ENCODE measurements at regions not wholly inside any gene's neighbourhood (a gene's known extent, or its start where the extent isn't known, plus 50 kb on each side); places are given as distances from the start of the nearest gene placed in this dataset.
A peak's percentile ranks its signal among the peaks of the same experiment; 100 is the strongest.

- DNase-seq (ENCODE audit: low spot score in 2 of 2), result no peak
- FAIRE-seq, result no peak
Measured at GRCh38 chr14:42140831-42141279, 534.2 kb downstream of the LRFN5 start.

GRCh38 chr14:42140001-42140400 lies 533.3 kb downstream of the LRFN5 start:
- DNase-seq (ENCODE audit: low spot score in 2 of 2), result no peak
- no peak for FAIRE-seq

- DNase-seq (ENCODE audit: low spot score in 2 of 2), result no peak
- FAIRE-seq, result no peak
Measured at GRCh38 chr14:42138406-42138805, 531.7 kb downstream of the LRFN5 start.

GRCh38 chr14:42130815-42131214 lies 524.1 kb downstream of the LRFN5 start:
- DNase-seq (ENCODE audit: low spot score in 2 of 2) (no peak), FAIRE-seq (no peak)

DNA sequence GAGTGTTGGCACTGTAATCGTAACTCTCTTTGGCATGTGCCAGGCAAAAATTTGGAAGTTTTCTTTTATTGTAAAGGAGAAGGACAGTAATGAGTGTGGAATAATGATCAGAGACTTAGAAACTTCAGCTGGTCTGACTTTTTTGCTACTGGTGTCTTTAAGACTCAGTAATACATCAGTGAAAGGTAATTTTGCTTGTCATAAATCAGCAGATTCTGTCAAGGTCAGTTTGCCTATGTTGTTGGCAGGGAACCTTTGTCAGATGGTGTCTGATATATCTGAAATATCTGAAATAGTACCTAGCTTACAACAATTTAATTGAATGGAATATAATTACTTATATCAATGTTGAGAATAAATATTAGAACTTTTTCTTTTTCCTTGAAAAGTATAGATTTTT lies 516.9 kb downstream of the LRFN5 start:
- DNase-seq (ENCODE audit: low spot score in 2 of 2) (no peak), FAIRE-seq (no peak)

DNA sequence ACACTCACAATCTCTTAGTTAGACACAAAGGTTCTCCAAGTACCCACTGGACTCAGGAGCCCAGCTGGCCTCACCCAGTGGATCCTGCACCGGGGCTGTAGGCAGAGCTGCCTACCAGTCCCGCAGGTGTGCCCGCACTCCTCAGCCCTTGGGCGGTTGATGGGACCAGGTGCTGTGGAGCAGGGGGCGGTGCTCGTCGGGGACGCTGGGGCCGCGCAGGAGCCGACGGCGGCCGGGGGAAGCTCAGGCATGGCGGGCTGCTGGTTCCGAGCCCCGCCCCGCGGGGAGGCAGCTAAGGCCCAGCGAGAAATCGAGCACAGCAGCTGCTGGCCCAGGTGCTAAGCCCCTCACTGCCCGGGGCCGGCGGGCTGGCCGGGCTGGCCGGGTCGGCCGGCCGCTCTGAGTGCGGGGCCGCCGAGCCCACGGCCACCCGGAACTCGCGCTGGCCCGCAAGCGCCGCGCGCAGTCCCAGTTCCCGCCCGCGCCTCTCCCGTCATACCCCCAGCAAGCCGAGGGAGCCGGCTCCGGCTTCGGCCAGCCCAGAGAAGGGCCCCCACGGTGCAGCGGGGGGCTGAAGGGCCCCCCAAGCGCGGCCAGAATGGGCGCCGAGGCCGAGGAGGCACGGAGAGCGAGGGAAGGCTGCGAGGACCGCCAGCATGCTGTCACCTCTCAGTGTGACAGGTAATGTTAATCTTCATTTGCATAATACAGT lies 506.8 kb downstream of the LRFN5 start:
- FAIRE-seq (no peak), DNase-seq (ENCODE audit: low spot score in 2 of 2) (no peak)

DNA sequence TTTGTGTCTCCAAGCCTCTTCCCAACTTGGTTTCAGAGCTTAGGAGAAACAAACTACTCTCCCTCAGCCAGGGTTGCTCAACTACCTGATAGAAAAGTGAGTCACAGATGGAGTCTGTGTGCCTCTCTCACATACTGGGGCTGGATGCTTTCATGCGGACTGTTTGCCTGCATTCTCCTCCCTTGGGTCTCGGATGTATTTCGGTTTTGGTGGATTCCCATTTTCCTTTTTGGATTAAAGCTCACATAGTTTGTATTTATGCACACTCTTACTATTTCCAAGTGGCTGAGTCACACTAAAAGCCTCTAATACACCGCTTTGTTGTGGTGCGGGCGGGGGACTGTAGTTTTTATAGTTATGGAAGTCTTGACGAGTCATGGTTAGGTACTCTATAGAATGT lies 505.4 kb downstream of the LRFN5 start:
- DNase-seq (ENCODE audit: low spot score in 2 of 2), result no peak
- no peak for FAIRE-seq

- no peak for FAIRE-seq
Measured at GRCh38 chr14:42111355-42111754, 504.7 kb downstream of the LRFN5 start.

GRCh38 chr14:42110167-42110566 lies 503.5 kb downstream of the LRFN5 start:
- FAIRE-seq, result no peak
- DNase-seq (ENCODE audit: low spot score in 2 of 2), result no peak

More at GRCh38 chr14:42111355-42111754, 504.7 kb downstream of the LRFN5 start:
- no peak for DNase-seq (ENCODE audit: low spot score in 2 of 2)

DNA sequence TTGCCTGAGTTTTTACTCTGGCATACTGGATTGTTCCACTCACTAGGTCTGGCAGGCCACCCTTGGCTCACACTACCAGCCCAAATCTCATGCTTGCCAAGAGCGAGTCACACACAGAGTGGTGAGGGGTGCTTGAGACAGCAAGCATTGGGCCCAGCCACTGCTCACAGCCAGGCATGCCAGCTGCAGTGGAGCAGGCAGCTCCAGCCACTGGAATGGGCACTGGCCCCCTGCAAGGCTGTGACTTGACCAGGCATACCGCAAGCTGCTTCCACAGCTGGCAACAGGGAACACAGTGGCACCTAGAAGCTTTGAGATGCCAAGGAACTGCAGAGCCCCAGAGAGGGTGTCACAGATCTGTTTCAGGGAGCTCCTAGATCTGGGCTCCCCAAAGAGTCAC lies 488.5 kb downstream of the LRFN5 start:
- no peak for DNase-seq (ENCODE audit: low spot score in 2 of 2)
- no peak for FAIRE-seq

DNA sequence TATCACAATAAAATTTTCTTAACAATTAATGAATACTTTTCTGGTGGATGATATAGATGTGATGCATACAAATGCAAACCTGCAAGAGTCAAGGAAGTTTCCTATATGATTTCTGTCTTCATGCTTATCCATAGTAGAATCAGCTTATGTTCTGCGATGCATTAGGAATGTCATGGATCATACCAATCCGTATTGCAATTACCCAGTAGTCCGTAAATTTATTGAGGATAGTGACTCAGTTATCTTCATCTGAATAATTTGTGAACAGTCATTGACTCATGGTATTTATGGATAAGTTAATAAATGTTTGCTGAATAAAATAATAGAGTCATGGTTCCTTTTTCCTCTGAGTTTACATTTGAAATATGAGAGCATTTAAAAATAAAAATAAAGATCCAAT lies 483.4 kb downstream of the LRFN5 start:
- DNase-seq (ENCODE audit: low spot score in 2 of 2) (no peak), FAIRE-seq (no peak)

- FAIRE-seq (no peak), DNase-seq (ENCODE audit: low spot score in 2 of 2) (no peak)
Measured at GRCh38 chr14:42079911-42080310, 473.2 kb downstream of the LRFN5 start.

GRCh38 chr14:42078345-42078744 lies 471.7 kb downstream of the LRFN5 start:
- DNase-seq (ENCODE audit: low spot score in 2 of 2) (no peak), FAIRE-seq (no peak)

DNA sequence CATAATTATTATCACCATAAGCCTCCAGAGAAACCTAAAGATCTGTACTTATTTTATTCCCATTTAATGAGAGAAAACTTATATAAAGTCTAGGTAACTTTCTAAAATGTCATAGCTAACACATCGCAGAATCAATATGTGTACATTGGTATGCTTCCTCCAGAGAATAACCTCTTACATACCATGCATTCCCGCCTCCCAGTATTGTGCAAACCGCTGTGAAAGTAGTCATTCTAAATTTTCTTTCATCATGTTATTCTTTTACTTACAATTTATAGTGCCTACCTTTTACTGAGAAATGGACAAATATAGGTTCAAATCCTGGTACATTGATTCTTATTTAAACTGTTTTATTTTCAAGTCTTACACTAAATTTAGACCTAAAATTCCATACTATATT lies 463.4 kb downstream of the LRFN5 start:
- DNase-seq (ENCODE audit: low spot score in 2 of 2) (no peak), FAIRE-seq (no peak)

GRCh38 chr14:42057111-42057510 lies 450.4 kb downstream of the LRFN5 start:
- no peak for DNase-seq (ENCODE audit: low spot score in 2 of 2)
- no peak for FAIRE-seq

DNA sequence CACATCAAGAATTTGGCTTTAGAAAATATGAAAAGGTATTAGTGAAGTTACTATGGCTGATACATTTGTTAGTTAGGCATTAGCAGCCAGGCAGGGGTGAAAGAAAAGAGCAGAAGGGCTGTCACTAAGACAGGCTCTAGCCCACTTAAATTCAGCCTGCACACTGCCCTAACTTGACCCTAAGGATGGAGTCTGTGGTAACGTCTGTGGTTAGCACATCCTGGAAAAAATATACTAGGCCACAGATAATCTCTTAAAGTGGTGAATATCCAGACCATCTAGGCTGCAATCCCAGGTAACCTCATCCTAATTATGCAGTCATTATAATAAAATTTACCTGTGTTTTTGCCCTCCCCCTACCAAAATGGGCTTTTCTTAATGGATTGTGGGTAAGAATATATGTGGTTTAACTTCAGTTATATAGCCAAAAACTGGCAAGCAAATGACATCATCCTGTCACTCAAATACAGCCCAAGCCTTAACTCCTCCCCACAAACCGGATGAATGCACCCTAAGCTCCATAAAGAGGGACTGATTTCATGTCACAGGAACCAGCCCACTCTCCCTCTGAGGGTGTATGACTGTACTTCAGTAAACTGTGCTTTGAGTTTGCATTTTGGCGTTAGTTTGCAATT lies 440.9 kb downstream of the LRFN5 start:
- DNase-seq (ENCODE audit: low spot score in 2 of 2) (no peak), FAIRE-seq (no peak)

- no peak for DNase-seq (ENCODE audit: low spot score in 2 of 2)
- FAIRE-seq, result no peak
Measured at GRCh38 chr14:42045383-42045782, 438.7 kb downstream of the LRFN5 start.

- no peak for FAIRE-seq
- no peak for DNase-seq (ENCODE audit: low spot score in 2 of 2)
Measured at GRCh38 chr14:42028607-42029006, 421.9 kb downstream of the LRFN5 start.

GRCh38 chr14:42027271-42027670 lies 420.6 kb downstream of the LRFN5 start:
- FAIRE-seq (no peak), DNase-seq (ENCODE audit: low spot score in 2 of 2) (no peak)

- no peak for DNase-seq (ENCODE audit: low spot score in 2 of 2)
- FAIRE-seq, result peak; percentile 31
Measured at GRCh38 chr14:42023452-42023851, 416.8 kb downstream of the LRFN5 start.

DNA sequence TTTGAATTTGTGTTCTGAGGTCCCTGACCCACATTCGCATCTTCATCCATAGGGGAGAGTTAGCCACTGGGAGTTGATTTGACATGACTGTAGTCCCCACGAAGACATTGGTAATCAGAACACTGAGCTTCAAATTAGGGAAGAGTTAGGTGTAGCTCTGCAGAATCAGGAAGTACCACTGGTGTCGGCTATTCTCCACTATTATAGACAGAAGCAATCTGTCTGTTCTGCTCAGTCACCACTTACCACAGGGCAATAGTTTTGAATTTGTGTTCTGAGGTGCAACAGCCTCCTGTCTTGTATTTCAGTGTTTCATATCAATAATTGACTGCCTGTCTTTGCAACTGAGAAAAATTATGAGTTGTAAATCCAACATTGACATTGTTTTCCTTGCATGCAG lies 407.6 kb downstream of the LRFN5 start:
- no peak for FAIRE-seq
- no peak for DNase-seq (ENCODE audit: low spot score in 2 of 2)

DNA sequence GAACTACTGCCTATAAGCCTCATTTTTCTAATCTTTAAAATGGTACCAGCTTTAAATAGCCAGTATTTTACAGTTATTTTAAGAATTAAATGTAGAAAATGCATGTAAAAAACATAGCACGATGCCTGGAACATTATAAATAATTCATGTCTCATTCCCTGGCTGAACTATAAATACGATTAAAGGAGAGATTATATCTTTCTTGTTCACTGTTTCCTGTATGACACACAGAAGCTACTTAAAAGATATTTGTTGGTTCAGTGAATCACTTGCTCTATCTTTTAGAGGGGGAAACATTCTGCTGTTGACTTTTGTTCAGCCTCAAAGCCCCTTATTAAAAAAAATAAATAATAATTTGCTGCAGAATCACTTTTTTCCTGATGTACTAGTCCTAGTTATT lies 406.9 kb downstream of the LRFN5 start:
- FAIRE-seq (no peak), DNase-seq (ENCODE audit: low spot score in 2 of 2) (no peak)
